ENCODE measurements at regions not wholly inside any gene's neighbourhood (a gene's known extent, or its start where the extent isn't known, plus 50 kb on each side); places are given as distances from the start of the nearest gene placed in this dataset.

- TF ChIP-seq CTCF (IDR thresholded peaks at IDR 0.05; ENCODE audit: borderline replicate concordance, extremely low read depth, low read length, poor library complexity, severe bottlenecking) (no peak), EZH2 (IDR thresholded peaks at IDR 0.05; ENCODE audit: borderline replicate concordance, low read depth, low read length, severe bottlenecking) (no peak)
Observed at GRCh38 chr5:2451100-2451499, 300.4 kb downstream of the IRX2 start.

All from DND-41 (cell line).